PC-9 (cell line): ENCODE measurements at regions not wholly inside any gene's neighbourhood (a gene's known extent, or its start where the extent isn't known, plus 50 kb on each side); places are given as distances from the start of the nearest gene placed in this dataset.

Experiments
- CTCF ChIP-seq: fragments of 200-600 bp; sonication (generic); conservative IDR thresholded peaks from 2 replicates; pipeline ENCODE4 v1.6.1; 2017; ENCODE audit warnings: mixed run types, antibody characterized with exemption, mild to moderate bottlenecking, moderate library complexity
- EZH2 ChIP-seq: fragments of 200-600 bp; sonication (generic); IDR thresholded peaks from 2 replicates; pipeline ENCODE4 v1.8.0; 2017; ENCODE audit warnings: antibody characterized with exemption, low read depth

GRCh38 chr6:27765028-27765590, 147.1 kb downstream of the OR2B2 start:
- no peak for TF ChIP-seq CTCF
- TF ChIP-seq EZH2, result no peak
